AG04450 (cell line): ENCODE measurements at regions not wholly inside any gene's neighbourhood (a gene's known extent, or its start where the extent isn't known, plus 50 kb on each side); places are given as distances from the start of the nearest gene placed in this dataset.

Experiments
- CTCF ChIA-PET: fragments of 300-600, 350-600 bp; formaldehyde crosslinking; extraction: SDS; loops from one replicate; lab custom pipeline; 2022; ENCODE audit warnings: antibody characterized with exemption, inconsistent platforms; lab: Charles Lee
- POLR2A ChIA-PET: fragments of 350-600 bp; formaldehyde crosslinking; extraction: SDS; loops from one replicate; lab custom pipeline; 2021; ENCODE audit warnings: antibody characterized with exemption, inconsistent platforms; lab: Yijun Ruan, JAX
- DNase-seq: peaks from one replicate; pipeline ENCODE4 v3.0.0-alpha.2; 2011; ENCODE audit warnings: low read depth, low spot score
- H3K27ac ChIP-seq: one replicate; pipeline ENCODE4 v1.5.1; 2012; ENCODE audit warnings: low read depth, low read length, control low read depth
- H3K27me3 ChIP-seq: one replicate; pipeline ENCODE4 v1.6.0; 2012; ENCODE audit warnings: low read length; ENCODE audit not compliant: control insufficient read depth, insufficient read depth
- H3K4me3 ChIP-seq: 2 replicates; pipeline ENCODE4 v1.5.1; 2011; ENCODE audit warnings: mild to moderate bottlenecking, low read depth, low read length, control low read depth
- H3K9me3 ChIP-seq: 2 replicates; pipeline ENCODE4 v1.5.1; 2012; ENCODE audit warnings: low read length; ENCODE audit not compliant: control insufficient read depth, insufficient read depth
- CTCF ChIP-seq: IDR thresholded peaks from 2 replicates; pipeline ENCODE4 v1.5.1; 2011; ENCODE audit warnings: low read depth, low read length, control low read depth, inconsistent platforms

GRCh38 chr9:129434187-129434586, 186.7 kb downstream of the C9orf50 start:
- no peak for DNase-seq
- Histone ChIP-seq H3K27ac (no peak overlapping the region), H3K27me3 (peaks cover 6% of the 10 kb centered on the region), H3K9me3 (peaks cover 2% of the 10 kb centered on the region), H3K4me3 (no peak overlapping the region)
- CTCF ChIA-PET, result interaction anchor here (1.0 kb wide), 1 partner anchor 190 kb away, joined by 3 read pairs; no protein-coding TSS in a partner anchor
- POLR2A ChIA-PET, result no interaction called here
- TF ChIP-seq CTCF, result no peak

DNA sequence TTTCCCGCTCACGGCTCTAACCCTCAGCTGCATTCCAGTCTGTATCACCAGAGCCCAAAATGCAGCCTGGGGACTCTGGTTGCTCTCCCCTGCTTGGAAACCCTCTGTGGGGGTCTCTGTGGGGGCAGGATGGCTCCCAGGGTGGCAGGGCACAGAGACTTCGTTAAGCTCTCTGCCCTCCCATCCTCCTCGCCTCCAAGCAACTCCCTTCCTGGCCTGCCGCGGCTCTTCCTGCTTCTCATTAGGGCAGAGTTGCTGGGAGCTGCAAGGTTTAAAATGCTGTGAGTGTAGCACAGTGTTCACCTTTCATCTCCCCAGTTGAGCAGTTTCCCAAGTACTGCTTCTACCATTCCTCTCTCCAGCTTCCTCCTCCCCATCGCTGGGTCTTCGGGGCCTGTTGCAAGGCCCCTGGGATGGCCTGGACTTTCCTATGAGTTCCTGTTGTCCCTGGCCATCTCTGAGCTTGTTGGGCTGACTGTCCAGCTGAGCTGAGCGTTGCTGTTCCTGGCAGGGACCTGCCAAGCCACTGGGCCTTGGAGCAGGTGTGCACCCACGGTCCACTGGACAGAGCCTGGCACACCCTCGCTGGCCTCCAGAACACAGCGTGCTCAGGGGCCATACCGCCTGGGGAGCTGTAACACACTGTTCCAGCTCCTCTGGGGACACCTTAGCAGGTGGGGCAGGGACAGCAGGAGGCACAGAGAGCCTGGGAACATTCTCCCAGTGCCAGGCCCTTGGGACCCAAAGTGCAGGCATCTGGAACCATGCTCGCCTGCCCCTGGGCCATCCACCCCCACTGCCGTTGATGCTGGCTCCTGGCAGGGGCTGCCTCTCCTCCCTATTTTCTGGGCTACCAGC, 188.4 kb downstream of the C9orf50 start:
- Histone ChIP-seq H3K27ac (no peak overlapping the region), H3K4me3 (no peak overlapping the region), H3K27me3 (peaks cover 6% of the 10 kb centered on the region), H3K9me3 (no peaks in the 10 kb centered on the region; the same call in none of the 2 replicates)
- CTCF ChIA-PET, result interaction anchor here (0.5 kb wide), 1 partner anchor 259 kb away, joined by 4 read pairs; no protein-coding TSS in a partner anchor
- POLR2A ChIA-PET, result interaction anchor here (0.6 kb wide), 2 partner anchors 43 to 49 kb away, joined by 3 to 4 read pairs; no protein-coding TSS in a partner anchor
- no peak for TF ChIP-seq CTCF
- DNase-seq, result no peak

DNA sequence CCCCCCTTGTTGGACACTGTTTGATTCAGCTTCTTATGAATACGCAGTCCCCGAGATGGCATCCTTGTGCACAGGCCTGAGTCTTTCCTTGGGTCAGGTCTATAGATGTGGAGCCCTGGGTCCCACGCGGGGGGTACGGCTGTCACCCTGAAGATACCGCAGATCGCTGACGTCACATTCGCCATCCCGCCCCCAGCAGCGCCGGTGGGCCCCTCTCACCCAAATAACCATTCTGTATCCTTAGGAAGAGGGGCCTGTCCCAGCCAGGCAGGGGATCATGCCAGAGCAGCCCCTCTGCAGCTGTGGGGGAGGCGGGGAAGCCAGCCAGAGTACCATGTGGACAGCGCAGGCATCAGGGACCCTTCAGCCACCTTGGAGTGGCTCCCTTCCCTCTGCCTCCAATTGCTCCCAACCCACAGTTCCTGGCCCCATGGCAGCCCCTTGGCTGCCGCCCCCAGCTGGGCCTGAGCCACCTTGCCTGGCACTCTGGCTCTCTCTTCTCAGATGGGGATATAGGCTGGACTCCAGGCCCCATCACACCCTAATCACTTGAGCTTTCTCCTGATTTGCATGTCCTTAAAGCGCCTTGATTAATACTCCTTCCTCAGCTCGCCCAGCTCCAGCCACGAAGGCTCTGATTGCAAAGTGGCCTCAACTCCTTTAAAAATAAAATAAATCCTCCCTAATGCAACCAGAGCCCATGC, 189.8 kb downstream of the C9orf50 start:
- Histone ChIP-seq H3K4me3 (no peak overlapping the region), H3K27me3 (peaks cover 6% of the 10 kb centered on the region), H3K9me3 (no peaks in the 10 kb centered on the region; the same call in 1 of the 2 replicates), H3K27ac (no peak overlapping the region)
- ChIA-PET POLR2A (no interaction called here), CTCF (no interaction called here)
- no peak for TF ChIP-seq CTCF
- no peak for DNase-seq

DNA sequence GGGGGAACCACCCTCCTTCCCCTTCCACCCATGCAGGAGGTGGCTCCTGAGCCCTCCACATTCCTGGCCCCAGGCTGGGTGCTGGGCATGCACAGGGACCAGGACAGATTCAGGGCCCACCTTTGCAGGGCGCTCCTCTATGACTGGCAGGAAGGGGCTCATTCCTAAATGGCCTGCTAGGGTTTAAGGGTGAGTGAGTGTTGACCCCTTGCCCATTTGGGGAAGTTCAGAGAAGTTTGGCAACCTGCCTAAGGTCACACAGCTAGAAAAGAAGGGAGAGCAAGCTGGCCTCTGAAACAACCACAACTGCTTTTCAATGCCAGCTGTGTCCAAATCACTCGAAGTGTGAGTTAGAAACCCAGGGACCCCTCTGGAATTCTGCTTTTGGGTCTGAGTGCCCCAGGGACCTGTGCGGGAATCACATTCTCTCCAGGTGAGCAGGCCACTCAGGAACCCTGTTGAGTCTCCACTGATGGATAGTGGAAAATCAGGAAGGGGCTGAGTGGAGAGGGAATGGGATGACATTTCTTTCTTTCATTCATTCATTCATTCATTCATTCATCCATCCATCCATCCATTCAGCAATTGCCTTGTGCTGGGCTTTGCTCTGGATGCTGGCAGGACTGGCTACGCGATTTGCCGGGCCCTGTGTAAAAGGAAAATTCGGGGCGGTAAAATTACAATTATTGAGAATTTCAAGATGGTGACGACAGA, 191.9 kb downstream of the C9orf50 start:
- Histone ChIP-seq H3K27ac (no peak overlapping the region), H3K27me3 (peaks cover 6% of the 10 kb centered on the region), H3K9me3 (no peaks in the 10 kb centered on the region; the same call in 1 of the 2 replicates), H3K4me3 (no peak overlapping the region)
- TF ChIP-seq CTCF, result no peak
- CTCF ChIA-PET, result interaction anchor here (0.5 to 0.6 kb wide), 2 partner anchors 77 to 165 kb away, joined by 3 to 6 read pairs; no protein-coding TSS in a partner anchor
- DNase-seq, result no peak
- POLR2A ChIA-PET, result interaction anchor here (0.6 to 0.7 kb wide), 2 partner anchors 21 to 28 kb away, joined by 3 read pairs; no protein-coding TSS in a partner anchor
